ENCODE measurements at regions not wholly inside any gene's neighbourhood (a gene's known extent, or its start where the extent isn't known, plus 50 kb on each side); places are given as distances from the start of the nearest gene placed in this dataset.

DNA sequence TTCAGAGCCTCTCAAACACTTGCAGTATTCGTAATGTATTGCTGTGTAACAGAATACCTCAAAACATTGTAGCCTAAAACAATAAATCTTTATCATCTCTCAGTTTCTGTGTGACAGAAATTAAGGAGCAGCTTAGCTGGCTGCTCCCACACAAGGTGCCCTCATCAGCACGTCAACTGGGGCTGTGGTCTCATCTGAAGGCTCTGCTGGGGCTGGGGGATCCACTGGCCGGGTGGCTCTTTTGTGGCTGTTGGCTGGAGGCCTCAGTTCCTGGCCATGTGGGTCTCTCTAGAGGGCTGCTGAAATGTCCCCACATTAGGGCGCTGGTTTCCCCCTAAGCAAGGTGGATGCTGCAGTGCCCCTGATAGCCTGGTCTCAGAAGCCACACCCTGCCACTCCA is 113.4 kb upstream of the CIBAR2 start:
- peaks cover 47% of the 10 kb centered on the region for H3K4me1 ChIP-seq (ENCODE audit: control insufficient read depth, insufficient read depth, low read length)
- no peak overlapping the region for H3K27ac ChIP-seq (ENCODE audit: insufficient read depth, low read length)
- H3K36me3 ChIP-seq (ENCODE audit: control insufficient read depth, insufficient read depth, low read length): no peaks in the 10 kb centered on the region
- H3K4me2 ChIP-seq (ENCODE audit: low read depth, low read length): no peak overlapping the region
- no peak overlapping the region for H2BK120ac ChIP-seq (ENCODE audit: low read depth, low read length)
- peaks cover 27% of the 10 kb centered on the region for H4K20me1 ChIP-seq (ENCODE audit: insufficient read depth, low read length)
- no peak for DNase-seq
- peaks cover 52 to 96% of the 10 kb centered on the region in 2 experiments for H3K79me1 ChIP-seq (ENCODE audit: low read depth in 1 of 2, low read length in 2 of 2)
- H3K27me3 ChIP-seq (ENCODE audit: control insufficient read depth, insufficient read depth, low read length): no peaks in the 10 kb centered on the region
- H2BK15ac ChIP-seq (ENCODE audit: low read depth, low read length): 0 out of 3 replicates have a peak overlapping the region, but pooled peaks have one; percentile 76
- no peak overlapping the region for H2AFZ ChIP-seq (replicated peaks; ENCODE audit: low read length, poor library complexity)
- no peak overlapping the region for H3K14ac ChIP-seq (replicated peaks; ENCODE audit: low read depth, low read length)
- H3K4me3 ChIP-seq (ENCODE audit: insufficient read depth, low read depth, low read length): no peak overlapping the region
- TF ChIP-seq RAD21 (IDR thresholded peaks at IDR 0.05; ENCODE audit: low read length) (no peak), CHD1 (IDR thresholded peaks at IDR 0.05; ENCODE audit: low read depth, low read length) (no peak), MAZ (IDR thresholded peaks at IDR 0.05; ENCODE audit: borderline replicate concordance, low read depth, low read length) (no peak), RFX5 (IDR thresholded peaks at IDR 0.05; ENCODE audit: low read depth, low read length) (no peak), RCOR1 (IDR thresholded peaks at IDR 0.05; ENCODE audit: insufficient replicate concordance, low read length) (no peak), CEBPB (IDR thresholded peaks at IDR 0.05; ENCODE audit: low read depth, low read length) (no peak), MXI1 (IDR thresholded peaks at IDR 0.05; ENCODE audit: borderline replicate concordance, low read depth, low read length) (no peak)
- ATAC-seq (ENCODE audit: low read depth): no peak
- H3K9ac ChIP-seq (ENCODE audit: low read depth, low read length): no peak overlapping the region
- no peak overlapping the region for H3K18ac ChIP-seq (ENCODE audit: low read depth, low read length)
- no peak overlapping the region for H3K23ac ChIP-seq (ENCODE audit: low read depth, low read length)
- H3K9me1 ChIP-seq (ENCODE audit: insufficient read depth, low read length): peaks cover 25% of the 10 kb centered on the region
- no peak overlapping the region for H2BK20ac ChIP-seq (ENCODE audit: low read depth, low read length)
- 100% methylated on average over 2 of the region's 4 CpGs; no CpG with 5 or more reads in 1 of the 2 experiments for WGBS, 2 experiments (ENCODE audit: extremely low coverage in 2 of 2, insufficient read length in 1 of 2)
- no peak overlapping the region for H4K5ac ChIP-seq (ENCODE audit: low read depth, low read length)
- in situ Hi-C loops (cut with MboI; ENCODE audit: low sequenced_read_pairs): no loop called here
- H4K91ac ChIP-seq (ENCODE audit: insufficient read depth, low read depth, low read length): no peak overlapping the region
- BruUV-seq (replicated peaks): no TSS peak
- H3K4ac ChIP-seq (ENCODE audit: low read depth, low read length): no peak overlapping the region
- no peak overlapping the region for H2AK9ac ChIP-seq (replicated peaks; ENCODE audit: low read depth, low read length, poor library complexity)
- H3K9me3 ChIP-seq (ENCODE audit: control insufficient read depth, insufficient read depth, low read length): no peaks in the 10 kb centered on the region; the same call in 1 of the 2 replicates
- dilution Hi-C loops (cut with HindIII; ENCODE audit: low sequenced_read_pairs, unreplicated experiment): no loop called here
- H2AK5ac ChIP-seq (ENCODE audit: low read depth, low read length): peak overlapping the region; percentile 56
- no peak overlapping the region for H3K56ac ChIP-seq (ENCODE audit: extremely low read depth, insufficient read depth, low read length)
- POLR2A ChIA-PET (ENCODE audit: unreplicated experiment): no interaction called here
- CTCF ChIA-PET: no interaction called here
- H4K8ac ChIP-seq (ENCODE audit: low read depth in 2 of 2, low read length in 2 of 2): no peak overlapping the region
- H2BK5ac ChIP-seq (ENCODE audit: low read depth, low read length, poor library complexity, severe bottlenecking): no peak overlapping the region
- intact Hi-C loops (cut with micrococcal nuclease): no loop called here

All from IMR-90 (cell line).